ENCODE measurements at regions not wholly inside any gene's neighbourhood (a gene's known extent, or its start where the extent isn't known, plus 50 kb on each side); places are given as distances from the start of the nearest gene placed in this dataset.

DNA sequence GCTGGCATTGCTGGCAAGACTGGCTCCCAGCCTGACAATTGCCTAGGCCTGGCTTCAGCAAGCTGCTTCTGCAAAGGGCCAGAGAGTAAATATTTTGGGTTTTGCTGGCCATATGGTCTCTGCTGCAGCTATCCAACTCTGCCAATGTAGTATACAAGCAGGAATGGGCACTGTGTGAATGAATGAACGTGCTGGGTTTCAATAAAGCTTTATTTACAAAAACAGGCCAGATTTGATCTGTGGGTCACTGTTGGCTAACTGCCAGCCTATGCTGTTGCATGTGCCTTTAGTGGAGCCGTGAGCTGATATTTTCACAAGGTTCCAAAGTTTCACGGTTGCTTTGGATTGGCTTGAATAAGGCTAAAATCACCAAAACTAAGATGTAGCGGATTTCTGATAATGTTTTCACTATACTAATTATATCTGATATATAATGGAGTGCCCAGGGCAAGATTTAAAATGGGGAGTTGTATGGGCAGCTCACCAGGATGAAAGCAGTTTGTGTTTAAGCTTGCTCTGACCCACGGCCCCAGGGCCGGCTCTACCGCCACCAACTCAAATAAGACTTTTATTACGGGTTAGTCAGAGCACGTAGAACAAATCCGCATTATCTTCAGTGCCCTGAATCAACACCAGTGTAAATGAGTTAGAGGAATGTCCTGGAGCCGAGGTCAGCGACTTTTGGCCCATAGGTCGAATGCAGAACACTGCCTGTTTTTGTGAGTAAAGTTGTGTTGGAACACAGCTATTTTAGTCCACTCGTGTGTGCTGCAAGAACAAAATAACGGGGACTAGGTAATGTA, 98.6 kb upstream of the DAP start:
- H3K9me3 ChIP-seq (ENCODE audit: low read depth), result no peaks in the 10 kb centered on the region
- Mint-ChIP-seq H3K27ac (peak overlapping the region; percentile 93), H3K4me3 (no peak overlapping the region), H3K4me1 (peaks cover 56% of the 10 kb centered on the region), H3K27me3 (ENCODE audit: insufficient read depth, low read depth) (peaks cover 22% of the 10 kb centered on the region), H3K36me3 (no peaks in the 10 kb centered on the region), H3K9me3 (peaks cover 4% of the 10 kb centered on the region)
- H3K4me1 ChIP-seq, result peaks cover 36% of the 10 kb centered on the region
- H3K27ac ChIP-seq, result no peak overlapping the region
- H3K36me3 ChIP-seq, result no peaks in the 10 kb centered on the region
- H3K4me3 ChIP-seq, result no peak overlapping the region
- no peak for TF ChIP-seq EZH2phosphoT487 (IDR thresholded peaks at IDR 0.05)
- TF ChIP-seq, protein P1, sequence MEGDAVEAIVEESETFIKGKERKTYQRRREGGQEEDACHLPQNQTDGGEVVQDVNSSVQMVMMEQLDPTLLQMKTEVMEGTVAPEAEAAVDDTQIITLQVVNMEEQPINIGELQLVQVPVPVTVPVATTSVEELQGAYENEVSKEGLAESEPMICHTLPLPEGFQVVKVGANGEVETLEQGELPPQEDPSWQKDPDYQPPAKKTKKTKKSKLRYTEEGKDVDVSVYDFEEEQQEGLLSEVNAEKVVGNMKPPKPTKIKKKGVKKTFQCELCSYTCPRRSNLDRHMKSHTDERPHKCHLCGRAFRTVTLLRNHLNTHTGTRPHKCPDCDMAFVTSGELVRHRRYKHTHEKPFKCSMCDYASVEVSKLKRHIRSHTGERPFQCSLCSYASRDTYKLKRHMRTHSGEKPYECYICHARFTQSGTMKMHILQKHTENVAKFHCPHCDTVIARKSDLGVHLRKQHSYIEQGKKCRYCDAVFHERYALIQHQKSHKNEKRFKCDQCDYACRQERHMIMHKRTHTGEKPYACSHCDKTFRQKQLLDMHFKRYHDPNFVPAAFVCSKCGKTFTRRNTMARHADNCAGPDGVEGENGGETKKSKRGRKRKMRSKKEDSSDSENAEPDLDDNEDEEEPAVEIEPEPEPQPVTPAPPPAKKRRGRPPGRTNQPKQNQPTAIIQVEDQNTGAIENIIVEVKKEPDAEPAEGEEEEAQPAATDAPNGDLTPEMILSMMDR (IDR thresholded peaks at IDR 0.05), result no peak
- no peak for TF ChIP-seq EZH2 (IDR thresholded peaks at IDR 0.05)
- no peak overlapping the region for H3K9ac ChIP-seq
- H3F3A ChIP-seq (ENCODE audit: low read depth), result peaks cover 22% of the 10 kb centered on the region
- DNase-seq (ENCODE audit: low spot score), result peak; percentile 45
- H3K27me3 ChIP-seq, result peaks cover 82% of the 10 kb centered on the region
- no peak overlapping the region for H3K4me2 ChIP-seq
- peaks cover 18% of the 10 kb centered on the region for H4K20me1 ChIP-seq (ENCODE audit: low read depth)
- no peak overlapping the region for H2AFZ ChIP-seq (replicated peaks)
- H3K79me2 ChIP-seq (ENCODE audit: low read depth), result no peaks in the 10 kb centered on the region

DNA sequence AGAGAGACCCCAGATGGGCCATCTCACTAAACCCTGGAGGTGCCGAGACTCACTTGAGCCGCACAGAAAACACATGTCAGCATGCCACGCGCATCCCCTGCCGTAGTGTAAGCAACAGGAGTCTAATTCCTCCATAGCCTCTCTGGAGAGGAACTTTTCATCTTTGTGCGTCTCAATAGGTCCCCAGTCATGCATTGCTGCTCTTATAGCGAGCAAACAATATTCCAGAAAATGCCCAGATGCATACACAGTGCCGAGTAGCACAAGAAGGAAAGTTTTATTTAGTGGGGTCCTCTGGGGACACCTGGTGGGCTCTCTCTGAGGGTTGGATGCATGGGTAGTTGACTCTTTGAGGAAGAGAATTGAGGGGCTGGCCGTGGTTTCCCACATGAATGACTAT, 97.9 kb upstream of the DAP start:
- Mint-ChIP-seq H3K4me3 (peak overlapping the region; percentile 49), H3K27me3 (ENCODE audit: insufficient read depth, low read depth) (peaks cover 22% of the 10 kb centered on the region), H3K36me3 (no peaks in the 10 kb centered on the region), H3K4me1 (peaks cover 56% of the 10 kb centered on the region), H3K9me3 (peaks cover 4% of the 10 kb centered on the region), H3K27ac (no peak overlapping the region)
- no peak overlapping the region for H3K9ac ChIP-seq
- DNase-seq (ENCODE audit: low spot score), result no peak
- H3K79me2 ChIP-seq (ENCODE audit: low read depth), result no peaks in the 10 kb centered on the region
- no peak for TF ChIP-seq EZH2 (IDR thresholded peaks at IDR 0.05)
- TF ChIP-seq, protein P1 (IDR thresholded peaks at IDR 0.05), result no peak
- no peak for TF ChIP-seq EZH2phosphoT487 (IDR thresholded peaks at IDR 0.05)
- no peak overlapping the region for H3K4me3 ChIP-seq
- H3K27ac ChIP-seq, result no peak overlapping the region
- H2AFZ ChIP-seq (replicated peaks), result no peak overlapping the region
- no peaks in the 10 kb centered on the region for H3K9me3 ChIP-seq (ENCODE audit: low read depth)
- peaks cover 89% of the 10 kb centered on the region for H3K27me3 ChIP-seq
- peaks cover 38% of the 10 kb centered on the region for H3K4me1 ChIP-seq
- H3F3A ChIP-seq (ENCODE audit: low read depth), result peaks cover 22% of the 10 kb centered on the region
- H3K4me2 ChIP-seq, result no peak overlapping the region
- H4K20me1 ChIP-seq (ENCODE audit: low read depth), result peaks cover 18% of the 10 kb centered on the region
- no peaks in the 10 kb centered on the region for H3K36me3 ChIP-seq

DNA sequence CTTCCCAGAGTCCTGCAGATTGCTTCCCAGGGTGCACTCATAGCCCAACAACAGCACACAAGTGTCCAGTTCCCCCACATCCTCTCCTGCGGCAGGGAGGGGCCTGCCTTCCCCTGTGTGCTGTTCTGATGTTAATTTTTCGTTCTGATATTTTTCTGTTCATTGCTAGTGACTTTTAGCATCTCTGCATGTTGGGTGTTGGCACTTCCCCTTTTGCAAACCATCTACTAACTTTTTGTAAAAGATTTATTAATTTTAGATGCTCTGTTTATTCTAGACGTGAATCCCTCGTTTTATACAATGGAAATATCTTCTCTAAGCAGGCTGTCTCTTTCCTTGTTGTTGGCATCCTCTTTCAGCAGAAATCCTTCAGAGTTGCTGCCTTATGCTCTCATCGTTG, 97.3 kb upstream of the DAP start:
- H3K9ac ChIP-seq, result no peak overlapping the region
- H3K79me2 ChIP-seq (ENCODE audit: low read depth), result no peaks in the 10 kb centered on the region
- peaks cover 18% of the 10 kb centered on the region for H4K20me1 ChIP-seq (ENCODE audit: low read depth)
- no peaks in the 10 kb centered on the region for H3K36me3 ChIP-seq
- Mint-ChIP-seq H3K27ac (peak overlapping the region; percentile 44), H3K27me3 (ENCODE audit: insufficient read depth, low read depth) (peaks cover 20% of the 10 kb centered on the region), H3K4me1 (peaks cover 56% of the 10 kb centered on the region), H3K9me3 (peaks cover 4% of the 10 kb centered on the region), H3K4me3 (no peak overlapping the region), H3K36me3 (no peaks in the 10 kb centered on the region)
- H3K27me3 ChIP-seq, result peaks cover 92% of the 10 kb centered on the region
- H3K4me3 ChIP-seq, result no peak overlapping the region
- H3K27ac ChIP-seq, result no peak overlapping the region
- H3F3A ChIP-seq (ENCODE audit: low read depth), result peaks cover 22% of the 10 kb centered on the region
- H3K4me2 ChIP-seq, result no peak overlapping the region
- TF ChIP-seq EZH2phosphoT487 (IDR thresholded peaks at IDR 0.05), result no peak
- TF ChIP-seq EZH2 (IDR thresholded peaks at IDR 0.05), result no peak
- TF ChIP-seq, protein P1 (IDR thresholded peaks at IDR 0.05), result no peak
- H2AFZ ChIP-seq (replicated peaks), result no peak overlapping the region
- no peaks in the 10 kb centered on the region for H3K9me3 ChIP-seq (ENCODE audit: low read depth)
- no peak for DNase-seq (ENCODE audit: low spot score)
- H3K4me1 ChIP-seq, result peaks cover 38% of the 10 kb centered on the region
